Caco-2 (cell line): ENCODE measurements at regions not wholly inside any gene's neighbourhood (a gene's known extent, or its start where the extent isn't known, plus 50 kb on each side); places are given as distances from the start of the nearest gene placed in this dataset.
"Not testable (repeated sequence)": the region's sequence is repeated elsewhere in the genome, so short reads cannot be mapped to it uniquely, and the experiment has no call there.

Experiments used
- BruUV-seq: library from RNA; stranded (reverse); fragments of 400-500 nt; replicated peaks from 2 replicates; lab custom pipeline; 2021; lab: Mats Ljungman, UMichigan
- CTCF ChIA-PET: fragments of 300-600 bp; sonication (Branson Sonifier 250); formaldehyde crosslinking; loops from one replicate; lab custom pipeline; 2022; ENCODE audit warnings: antibody characterized with exemption; lab: Charles Lee
- POLR2A ChIA-PET: fragments of 300-600 bp; sonication (Branson Sonifier 250); formaldehyde crosslinking; loops from one replicate; lab custom pipeline; 2022; ENCODE audit warnings: antibody characterized with exemption; lab: Charles Lee
- DNase-seq, 2 experiments: peaks; one replicate each; pipeline versions ENCODE4 v3.0.0 to v3.0.0-alpha.2; 2020 to 2022
- H3K27me3 ChIP-seq: replicated peaks from 2 replicates; pipeline ENCODE4 v1.6.0; 2011; ENCODE audit warnings: low read length; ENCODE audit not compliant: control insufficient read depth, insufficient read depth
- H3K36me3 ChIP-seq: 2 replicates; pipeline ENCODE4 v1.5.1; 2011; ENCODE audit warnings: low read length; ENCODE audit not compliant: control insufficient read depth, insufficient read depth
- H3K4me1 ChIP-seq: fragments of 250-450 bp; sonication (Bioruptor Pico); 2 replicates; pipeline ENCODE4 v1.5.1; 2020; ENCODE audit warnings: mild to moderate bottlenecking
- H3K4me3 ChIP-seq: 2 replicates; pipeline ENCODE4 v1.5.1; 2011; ENCODE audit warnings: low read depth, mild to moderate bottlenecking, control low read depth, low read length
- H3K9me3 ChIP-seq: fragments of 250-450 bp; sonication (Bioruptor Pico); 2 replicates; pipeline ENCODE4 v1.5.1; 2020; ENCODE audit warnings: mild to moderate bottlenecking, moderate library complexity
- H3K27ac Mint-ChIP-seq: one replicate; pipeline ENCODE4 v1.8.0; 2022; ENCODE audit warnings: mixed read lengths; ENCODE audit not compliant: unreplicated experiment
- H3K27me3 Mint-ChIP-seq: one replicate; pipeline ENCODE4 v1.8.0; 2022; ENCODE audit warnings: mixed read lengths; ENCODE audit not compliant: insufficient read depth, unreplicated experiment
- H3K36me3 Mint-ChIP-seq: one replicate; pipeline ENCODE4 v1.8.0; 2022; ENCODE audit warnings: mild to moderate bottlenecking, mixed read lengths; ENCODE audit not compliant: insufficient read depth, unreplicated experiment
- H3K4me1 Mint-ChIP-seq: one replicate; pipeline ENCODE4 v1.8.0; 2022; ENCODE audit warnings: low read depth, mixed read lengths; ENCODE audit not compliant: unreplicated experiment
- H3K4me3 Mint-ChIP-seq: one replicate; pipeline ENCODE4 v1.8.0; 2022; ENCODE audit warnings: mild to moderate bottlenecking, moderate library complexity, mixed read lengths; ENCODE audit not compliant: unreplicated experiment
- H3K9me3 Mint-ChIP-seq: one replicate; pipeline ENCODE4 v1.8.0; 2022; ENCODE audit warnings: mixed read lengths; ENCODE audit not compliant: unreplicated experiment
- intact Hi-C: fragments of 100-400 bp; cut with micrococcal nuclease; formaldehyde crosslinking; loops from one replicate; pipeline ENCODE4 v1.10.0; 2022; ENCODE audit not compliant: unreplicated experiment
- TF ChIP-seq, protein P1 (sequence below), 2 experiments: fragments of 200-600 bp in 1 of 2; IDR thresholded peaks; 1 replicate in 1 of 2; 2 replicates in 1 of 2; pipeline versions ENCODE4 v1.5.1 to v1.8.0; 2011 to 2022; ENCODE audit warnings: antibody characterized with exemption in 1 of 2, control low read depth in 1 of 2, inconsistent platforms in 1 of 2, low read depth in 1 of 2, low read length in 1 of 2, mild to moderate bottlenecking in 1 of 2, moderate library complexity in 1 of 2; ENCODE audit not compliant: insufficient read depth in 1 of 2, severe bottlenecking in 1 of 2, unreplicated experiment in 1 of 2

DNA sequence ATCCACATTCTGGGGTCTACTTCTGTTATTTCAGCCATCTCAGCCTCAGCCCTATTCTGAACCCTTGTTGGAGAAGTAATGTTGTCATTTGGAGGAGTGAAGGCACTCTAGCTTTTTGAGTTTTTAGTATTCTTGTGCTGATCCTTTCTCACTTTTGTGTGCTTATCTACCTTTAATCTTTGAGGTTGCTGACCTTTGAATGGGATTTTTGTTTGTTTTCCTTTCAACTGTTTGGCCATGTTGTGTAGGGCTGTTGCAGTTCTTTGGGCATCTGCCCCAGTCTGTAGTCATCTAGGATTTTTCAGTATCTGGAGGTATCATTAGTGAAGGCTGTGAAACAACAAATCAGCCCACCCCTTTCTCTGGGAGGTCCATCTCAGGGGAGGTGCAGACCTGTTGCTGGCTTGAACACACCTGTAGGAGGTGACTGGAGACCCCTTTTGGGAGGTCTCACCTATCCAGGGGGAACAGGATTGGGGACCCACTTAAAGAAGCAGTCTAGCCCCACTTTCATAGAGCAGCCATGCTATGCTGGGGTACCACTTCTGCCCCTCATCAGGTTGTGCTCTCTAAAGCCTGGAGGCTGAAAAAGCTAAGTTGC lies 1391.4 kb downstream of the UQCRFS1 start:
- intact Hi-C loops, result no loop called here
- H3K9me3 ChIP-seq, result no peaks in the 10 kb centered on the region
- Mint-ChIP-seq H3K27me3 (no peaks in the 10 kb centered on the region), H3K36me3 (no peaks in the 10 kb centered on the region), H3K9me3 (peaks cover 3% of the 10 kb centered on the region), H3K27ac (no peak overlapping the region), H3K4me3 (no peak overlapping the region), H3K4me1 (no peaks in the 10 kb centered on the region)
- no peak overlapping the region for H3K4me3 ChIP-seq
- H3K4me1 ChIP-seq, result no peaks in the 10 kb centered on the region
- BruUV-seq, result no TSS peak
- POLR2A ChIA-PET, result no interaction called here
- no peaks in the 10 kb centered on the region for H3K27me3 ChIP-seq
- CTCF ChIA-PET, result no interaction called here
- no peaks in the 10 kb centered on the region for H3K36me3 ChIP-seq
- TF ChIP-seq, protein P1, sequence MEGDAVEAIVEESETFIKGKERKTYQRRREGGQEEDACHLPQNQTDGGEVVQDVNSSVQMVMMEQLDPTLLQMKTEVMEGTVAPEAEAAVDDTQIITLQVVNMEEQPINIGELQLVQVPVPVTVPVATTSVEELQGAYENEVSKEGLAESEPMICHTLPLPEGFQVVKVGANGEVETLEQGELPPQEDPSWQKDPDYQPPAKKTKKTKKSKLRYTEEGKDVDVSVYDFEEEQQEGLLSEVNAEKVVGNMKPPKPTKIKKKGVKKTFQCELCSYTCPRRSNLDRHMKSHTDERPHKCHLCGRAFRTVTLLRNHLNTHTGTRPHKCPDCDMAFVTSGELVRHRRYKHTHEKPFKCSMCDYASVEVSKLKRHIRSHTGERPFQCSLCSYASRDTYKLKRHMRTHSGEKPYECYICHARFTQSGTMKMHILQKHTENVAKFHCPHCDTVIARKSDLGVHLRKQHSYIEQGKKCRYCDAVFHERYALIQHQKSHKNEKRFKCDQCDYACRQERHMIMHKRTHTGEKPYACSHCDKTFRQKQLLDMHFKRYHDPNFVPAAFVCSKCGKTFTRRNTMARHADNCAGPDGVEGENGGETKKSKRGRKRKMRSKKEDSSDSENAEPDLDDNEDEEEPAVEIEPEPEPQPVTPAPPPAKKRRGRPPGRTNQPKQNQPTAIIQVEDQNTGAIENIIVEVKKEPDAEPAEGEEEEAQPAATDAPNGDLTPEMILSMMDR (IDR thresholded peaks at IDR 0.05; ENCODE audit: insufficient read depth in 1 of 2, low read depth in 1 of 2, low read length in 1 of 2, severe bottlenecking in 1 of 2, unreplicated experiment in 1 of 2), result no peak
- no peak for DNase-seq

- ChIA-PET POLR2A (no interaction called here), CTCF (no interaction called here)
- H3K27ac Mint-ChIP-seq, result no peak overlapping the region
- TF ChIP-seq, protein P1 (IDR thresholded peaks at IDR 0.05; ENCODE audit: insufficient read depth in 1 of 2, low read depth in 1 of 2, low read length in 1 of 2, severe bottlenecking in 1 of 2, unreplicated experiment in 1 of 2), result no peak
- Histone ChIP-seq H3K4me3 (no peak overlapping the region), H3K36me3 (no peaks in the 10 kb centered on the region), H3K9me3 (no peaks in the 10 kb centered on the region), H3K4me1 (peaks cover 15% of the 10 kb centered on the region), H3K27me3 (no peaks in the 10 kb centered on the region)
- no peaks in the 10 kb centered on the region for H3K27me3 Mint-ChIP-seq
- no TSS peak for BruUV-seq
- peaks cover 24% of the 10 kb centered on the region for H3K9me3 Mint-ChIP-seq
- H3K4me1 Mint-ChIP-seq, result peaks cover 10% of the 10 kb centered on the region
- no peak for DNase-seq
- H3K4me3 Mint-ChIP-seq, result no peak overlapping the region
- intact Hi-C loops, result no loop called here
- H3K36me3 Mint-ChIP-seq, result no peaks in the 10 kb centered on the region
Measured at GRCh38 chr19:27815985-27816384, 1397.0 kb downstream of the UQCRFS1 start.

GRCh38 chr19:27814834-27815233 lies 1398.1 kb downstream of the UQCRFS1 start:
- H3K27me3 ChIP-seq, H3K27me3 Mint-ChIP-seq, H3K27ac Mint-ChIP-seq, H3K36me3 ChIP-seq, H3K4me3 ChIP-seq, intact Hi-C loops, DNase-seq, CTCF ChIA-PET, H3K36me3 Mint-ChIP-seq, BruUV-seq, H3K4me3 Mint-ChIP-seq, H3K9me3 ChIP-seq, POLR2A ChIA-PET: not testable (repeated sequence)
- Mint-ChIP-seq H3K9me3 (peaks cover 24% of the 10 kb centered on the region), H3K4me1 (peaks cover 10% of the 10 kb centered on the region)
- H3K4me1 ChIP-seq, result peaks cover 15% of the 10 kb centered on the region

GRCh38 chr19:27814274-27814673 lies 1398.7 kb downstream of the UQCRFS1 start:
- H3K4me3 Mint-ChIP-seq, BruUV-seq, H3K36me3 Mint-ChIP-seq, CTCF ChIA-PET, H3K4me3 ChIP-seq, DNase-seq, H3K27ac Mint-ChIP-seq, H3K27me3 Mint-ChIP-seq, H3K36me3 ChIP-seq, POLR2A ChIA-PET, H3K9me3 ChIP-seq, H3K27me3 ChIP-seq, intact Hi-C loops: not testable (repeated sequence)
- Mint-ChIP-seq H3K4me1 (peaks cover 10% of the 10 kb centered on the region), H3K9me3 (peaks cover 24% of the 10 kb centered on the region)
- peaks cover 15% of the 10 kb centered on the region for H3K4me1 ChIP-seq
